Vagina (tissue), 2 donors: ENCODE measurements at regions not wholly inside any gene's neighbourhood (a gene's known extent, or its start where the extent isn't known, plus 50 kb on each side); places are given as distances from the start of the nearest gene placed in this dataset.
"Not testable (repeated sequence)": the region's sequence is repeated elsewhere in the genome, so short reads cannot be mapped to it uniquely, and the experiment has no call there.

Experiments used
- DNase-seq, 2 donors: peaks; one replicate each; pipeline ENCODE4 v3.0.0-alpha.2; 2017; ENCODE audit errors: extremely low spot score in 2 of 2
- H3K27ac ChIP-seq: fragments of 200-600 bp; sonication (generic); one replicate; pipeline ENCODE4 v1.5.1; 2019
- H3K27me3 ChIP-seq: fragments of 200-600 bp; sonication (generic); one replicate; pipeline ENCODE4 v1.5.1; 2019
- H3K36me3 ChIP-seq, 2 donors: fragments of 200-600 bp; sonication (generic); one replicate each; pipeline ENCODE4 v1.5.1; 2017 to 2019
- H3K4me1 ChIP-seq: fragments of 200-600 bp; sonication (generic); one replicate; pipeline ENCODE4 v1.5.1; 2019
- H3K4me3 ChIP-seq, 2 donors: fragments of 200-600 bp; sonication (generic); 1 replicate in 1 of 2; 2 replicates in 1 of 2; pipeline ENCODE4 v1.5.1; 2016 to 2019
- H3K9me3 ChIP-seq: fragments of 200-600 bp; sonication (generic); one replicate; pipeline ENCODE4 v1.5.1; 2019
- CTCF ChIP-seq, 3 experiments: fragments of 450-650 bp in 2 of 3; fragments of 200-600 bp in 1 of 3; sonication (generic) in 1 of 3; IDR thresholded peaks; one replicate each; pipeline ENCODE4 v1.5.1; 2017 to 2019; ENCODE audit warnings: antibody characterized with exemption in 3 of 3, mild to moderate bottlenecking in 2 of 3, moderate library complexity in 2 of 3
- POLR2A ChIP-seq, 2 donors: fragments of 450-650 bp; IDR thresholded peaks; one replicate each; pipeline ENCODE4 v1.6.1; 2017; ENCODE audit warnings: antibody characterized with exemption in 2 of 2, mild to moderate bottlenecking in 2 of 2, moderate library complexity in 2 of 2
- POLR2AphosphoS5 ChIP-seq, 2 donors: sonication (generic); formaldehyde crosslinking; IDR thresholded peaks; one replicate each; pipeline ENCODE4 v1.9.0; 2017; ENCODE audit warnings: antibody characterized with exemption in 2 of 2, mild to moderate bottlenecking in 2 of 2, low read depth in 1 of 2; ENCODE audit not compliant: insufficient read depth in 1 of 2
- intact Hi-C: fragments of 100-400 bp; cut with DNase I; formaldehyde crosslinking; loops from one replicate; pipeline ENCODE4 v1.15.1; 2023

- intact Hi-C loops: no loop called here
- no peak for DNase-seq
- Histone ChIP-seq H3K4me3 (no peak overlapping the region), H3K27me3 (no peaks in the 10 kb centered on the region), H3K27ac (no peak overlapping the region), H3K4me1 (peaks cover 9% of the 10 kb centered on the region), H3K36me3 (no peaks in the 10 kb centered on the region), H3K9me3 (no peaks in the 10 kb centered on the region)
- TF ChIP-seq POLR2AphosphoS5 (IDR thresholded peaks at IDR 0.05; ENCODE audit: insufficient read depth in 1 of 2, low read depth in 1 of 2) (no peak), CTCF (IDR thresholded peaks at IDR 0.05) (no peak), POLR2A (IDR thresholded peaks at IDR 0.05) (no peak)
Observed at GRCh38 chr10:21130683-21131442, 233.8 kb upstream of the NEBL start.

- intact Hi-C loops: no loop called here
- Histone ChIP-seq H3K9me3 (no peaks in the 10 kb centered on the region), H3K27me3 (no peaks in the 10 kb centered on the region), H3K36me3 (no peaks in the 10 kb centered on the region), H3K4me3 (no peak overlapping the region), H3K27ac (no peak overlapping the region), H3K4me1 (peaks cover 1% of the 10 kb centered on the region)
- DNase-seq: no peak
- TF ChIP-seq CTCF (IDR thresholded peaks at IDR 0.05): no peak
- no peak for TF ChIP-seq POLR2A (IDR thresholded peaks at IDR 0.05)
- no peak for TF ChIP-seq POLR2AphosphoS5 (IDR thresholded peaks at IDR 0.05; ENCODE audit: insufficient read depth in 1 of 2, low read depth in 1 of 2)
Observed at GRCh38 chr10:21130108-21130507, 233.0 kb upstream of the NEBL start.

- Histone ChIP-seq H3K4me3 (no peak overlapping the region), H3K4me1 (no peaks in the 10 kb centered on the region), H3K36me3 (no peaks in the 10 kb centered on the region), H3K27me3 (no peaks in the 10 kb centered on the region), H3K9me3 (no peaks in the 10 kb centered on the region), H3K27ac (no peak overlapping the region)
- intact Hi-C loops: no loop called here
- no peak for DNase-seq
- TF ChIP-seq POLR2A (IDR thresholded peaks at IDR 0.05) (no peak), POLR2AphosphoS5 (IDR thresholded peaks at IDR 0.05; ENCODE audit: insufficient read depth in 1 of 2, low read depth in 1 of 2) (no peak), CTCF (IDR thresholded peaks at IDR 0.05) (no peak)
Observed at GRCh38 chr10:21125471-21126228, 228.5 kb upstream of the NEBL start.

GRCh38 chr10:21122907-21123306 is 225.8 kb upstream of the NEBL start:
- DNase-seq: no peak
- intact Hi-C loops: no loop called here
- Histone ChIP-seq H3K4me1 (no peaks in the 10 kb centered on the region), H3K4me3 (no peak overlapping the region), H3K36me3 (no peaks in the 10 kb centered on the region), H3K27ac (no peak overlapping the region), H3K9me3 (no peaks in the 10 kb centered on the region), H3K27me3 (no peaks in the 10 kb centered on the region)
- TF ChIP-seq CTCF (IDR thresholded peaks at IDR 0.05) (no peak), POLR2AphosphoS5 (IDR thresholded peaks at IDR 0.05; ENCODE audit: insufficient read depth in 1 of 2, low read depth in 1 of 2) (no peak), POLR2A (IDR thresholded peaks at IDR 0.05) (no peak)

- H3K27ac ChIP-seq, H3K27me3 ChIP-seq, H3K36me3 ChIP-seq, H3K4me1 ChIP-seq, intact Hi-C loops, H3K9me3 ChIP-seq, H3K4me3 ChIP-seq, DNase-seq: not testable (repeated sequence)
Observed at GRCh38 chr10:21121822-21122221, 224.7 kb upstream of the NEBL start.
